Endothelial cell of umbilical vein (primary cell): ENCODE measurements at regions not wholly inside any gene's neighbourhood (a gene's known extent, or its start where the extent isn't known, plus 50 kb on each side); places are given as distances from the start of the nearest gene placed in this dataset.

Experiments
- BruUV-seq: library from RNA; stranded (reverse); fragments of 400-500 nt; replicated peaks from 2 replicates; lab custom pipeline; 2021; lab: Mats Ljungman, UMichigan
- CTCF ChIA-PET: fragments of 300-600, 350-600 bp; sonication (Branson Sonifier 250); formaldehyde crosslinking; loops from one replicate; lab custom pipeline; 2021; ENCODE audit warnings: antibody characterized with exemption, inconsistent platforms; lab: Charles Lee
- POLR2A ChIA-PET: fragments of 300-600, 350-600 bp; sonication (Branson Sonifier 250); formaldehyde crosslinking; loops from one replicate; lab custom pipeline; 2021; ENCODE audit warnings: antibody characterized with exemption, inconsistent platforms; lab: Charles Lee
- DNase-seq: peaks from one replicate; pipeline ENCODE4 v3.0.0-alpha.2; 2011; ENCODE audit warnings: low read depth, low spot score
- FAIRE-seq: peaks from 2 replicates; lab custom pipeline; 2011; peaks lifted over from hg19 to GRCh38; lab: Jason Lieb, UNC
- H2AFZ ChIP-seq: 2 replicates; pipeline ENCODE4 v1.6.0; 2012; ENCODE audit warnings: low read depth, low read length, control low read depth, inconsistent platforms
- H3K27ac ChIP-seq: 2 replicates; pipeline ENCODE4 v1.5.1; 2011; ENCODE audit warnings: low read depth, mild to moderate bottlenecking, control low read depth, low read length, moderate library complexity; ENCODE audit not compliant: insufficient read depth
- H3K27me3 ChIP-seq, 2 experiments: 2 replicates each; pipeline versions ENCODE4 v1.6.0 to v1.6.1; 2011; ENCODE audit warnings: low read length in 2 of 2, mixed read lengths in 1 of 2; ENCODE audit not compliant: control insufficient read depth in 2 of 2, insufficient read depth in 2 of 2
- H3K36me3 ChIP-seq, 2 experiments: 2 replicates in 1 of 2; 3 replicates in 1 of 2; pipeline ENCODE4 v1.5.1; 2011; ENCODE audit warnings: low read length in 2 of 2, mild to moderate bottlenecking in 1 of 2, moderate library complexity in 1 of 2; ENCODE audit not compliant: control insufficient read depth in 2 of 2, insufficient read depth in 2 of 2; ENCODE audit errors: extremely low read depth in 1 of 2
- H3K4me1 ChIP-seq: 3 replicates; pipeline ENCODE4 v1.5.1; 2011; ENCODE audit warnings: mild to moderate bottlenecking, low read length; ENCODE audit not compliant: control insufficient read depth, insufficient read depth; ENCODE audit errors: extremely low read depth
- H3K4me2 ChIP-seq: 2 replicates; pipeline ENCODE4 v1.6.1; 2011; ENCODE audit warnings: low read length, control low read depth, mixed read lengths; ENCODE audit not compliant: insufficient read depth
- H3K4me3 ChIP-seq, 3 experiments: fragments of 200-600 bp in 1 of 3; sonication (generic), shearing (Covaris generic) in 1 of 3; replicated peaks in 1 of 3; 2 replicates each; pipeline ENCODE4 v1.5.1; 2011 to 2016; ENCODE audit warnings: control low read depth in 3 of 3, low read length in 3 of 3, mild to moderate bottlenecking in 2 of 3, inconsistent platforms in 1 of 3, low read depth in 1 of 3, moderate library complexity in 1 of 3; ENCODE audit not compliant: insufficient read depth in 1 of 3
- H3K79me2 ChIP-seq: 2 replicates; pipeline ENCODE4 v1.6.0; 2012; ENCODE audit warnings: low read length, inconsistent platforms; ENCODE audit not compliant: control insufficient read depth, insufficient read depth
- H3K9ac ChIP-seq: replicated peaks from 2 replicates; pipeline ENCODE3; 2011; ENCODE audit warnings: low read length, control low read depth; ENCODE audit not compliant: insufficient read depth; ENCODE audit errors: extremely low read depth
- H3K9me1 ChIP-seq: replicated peaks from 3 replicates; pipeline ENCODE4 v1.6.0; 2011; ENCODE audit warnings: mild to moderate bottlenecking, low read length; ENCODE audit not compliant: control insufficient read depth, insufficient read depth; ENCODE audit errors: extremely low read depth
- H3K9me3 ChIP-seq: replicated peaks from 2 replicates; pipeline ENCODE4 v1.5.1; 2012; ENCODE audit warnings: low read length, inconsistent platforms; ENCODE audit not compliant: control insufficient read depth, insufficient read depth
- H4K20me1 ChIP-seq: replicated peaks from 2 replicates; pipeline ENCODE3; 2011; ENCODE audit warnings: mild to moderate bottlenecking, low read length; ENCODE audit not compliant: control insufficient read depth, insufficient read depth; ENCODE audit errors: extremely low read depth
- CTCF ChIP-seq, 2 donors: IDR thresholded peaks; 1 replicate in 1 of 2; 2 replicates in 1 of 2; pipeline ENCODE4 v1.5.1; 2011; ENCODE audit warnings: low read length in 2 of 2, mild to moderate bottlenecking in 2 of 2, moderate library complexity in 2 of 2, control low read depth in 1 of 2, inconsistent platforms in 1 of 2, low read depth in 1 of 2; ENCODE audit not compliant: insufficient read depth in 1 of 2; ENCODE audit errors: extremely low read depth in 1 of 2
- EZH2 ChIP-seq: IDR thresholded peaks from 2 replicates; pipeline ENCODE4 v1.6.1; 2012; ENCODE audit warnings: borderline replicate concordance, low read depth, mild to moderate bottlenecking, moderate library complexity, low read length, inconsistent platforms; ENCODE audit not compliant: severe bottlenecking
- FOS ChIP-seq: IDR thresholded peaks from 2 replicates; pipeline ENCODE4 v1.6.1; 2011; ENCODE audit warnings: mild to moderate bottlenecking, low read length, moderate library complexity, borderline replicate concordance; ENCODE audit not compliant: insufficient read depth
- GATA2 ChIP-seq: IDR thresholded peaks from 2 replicates; pipeline ENCODE4 v1.7.0; 2011; ENCODE audit warnings: low read depth, mild to moderate bottlenecking, moderate library complexity, mixed read lengths, low read length; ENCODE audit not compliant: insufficient read length, insufficient read depth
- JUN ChIP-seq: IDR thresholded peaks from 2 replicates; pipeline ENCODE4 v1.6.1; 2011; ENCODE audit warnings: borderline replicate concordance, low read depth; ENCODE audit not compliant: insufficient read length, insufficient read depth
- MAX ChIP-seq: IDR thresholded peaks from 2 replicates; pipeline ENCODE4 v1.6.1; 2011; ENCODE audit not compliant: insufficient read depth, insufficient read length
- MYC ChIP-seq: IDR thresholded peaks from one replicate; pipeline ENCODE4 v1.6.1; 2011; ENCODE audit warnings: mild to moderate bottlenecking, low read depth, low read length
- POLR2A ChIP-seq: IDR thresholded peaks from 2 replicates; pipeline ENCODE4 v1.6.1; 2012; ENCODE audit warnings: low read depth, mild to moderate bottlenecking, control low read depth, low read length
- POLR2AphosphoS5 ChIP-seq: IDR thresholded peaks from 2 replicates; pipeline ENCODE4 v1.6.1; 2012; ENCODE audit warnings: low read depth, mild to moderate bottlenecking, control low read depth, low read length, moderate library complexity; ENCODE audit not compliant: insufficient read depth
- dilution Hi-C: fragments of 300-500 bp; cut with MboI; formaldehyde crosslinking; loops from one replicate; pipeline ENCODE4 v1.15.0; 2019; ENCODE audit warnings: low sequenced_read_pairs; ENCODE audit not compliant: extremely low pct_ligation_motif_present
- intact Hi-C: fragments of 100-400 bp; cut with micrococcal nuclease; formaldehyde crosslinking; loops from one replicate; pipeline ENCODE4 v1.10.0; 2022

GRCh38 chr10:130719448-130719752 lies 583.2 kb downstream of the GLRX3 start:
- no peaks in the 10 kb centered on the region for H3K36me3 ChIP-seq
- peaks cover 4% of the 10 kb centered on the region for H3K9me3 ChIP-seq
- FAIRE-seq (no peak), DNase-seq (no peak)
- no peaks in the 10 kb centered on the region for H4K20me1 ChIP-seq
- intact Hi-C loops = no loop called here
- no peak overlapping the region for H3K27ac ChIP-seq
- no peak overlapping the region for H3K4me3 ChIP-seq
- TF ChIP-seq CTCF (IDR thresholded peaks at IDR 0.05; ENCODE audit: extremely low read depth in 1 of 2, insufficient read depth in 1 of 2, low read depth in 1 of 2, low read length in 2 of 2) = no peak
- H3K79me2 ChIP-seq = no peaks in the 10 kb centered on the region
- H3K27me3 ChIP-seq = no peaks in the 10 kb centered on the region
- no TSS peak for BruUV-seq
- POLR2A ChIA-PET = no interaction called here
- no peaks in the 10 kb centered on the region for H3K9me1 ChIP-seq
- H3K9ac ChIP-seq = no peak overlapping the region
- H3K4me2 ChIP-seq = no peak overlapping the region
- CTCF ChIA-PET = no interaction called here
- no peaks in the 10 kb centered on the region for H3K4me1 ChIP-seq
- H2AFZ ChIP-seq = no peak overlapping the region
- dilution Hi-C loops = no loop called here

GRCh38 chr10:130720235-130720634 lies 584.0 kb downstream of the GLRX3 start:
- FAIRE-seq = no peak
- peaks cover 4% of the 10 kb centered on the region for H3K9me3 ChIP-seq
- H3K4me1 ChIP-seq = no peaks in the 10 kb centered on the region
- ChIA-PET CTCF (no interaction called here), POLR2A (no interaction called here)
- dilution Hi-C loops (no loop called here), intact Hi-C loops (no loop called here)
- H2AFZ ChIP-seq = no peak overlapping the region
- no peak overlapping the region for H3K4me2 ChIP-seq
- H3K9ac ChIP-seq = no peak overlapping the region
- H3K27me3 ChIP-seq = no peaks in the 10 kb centered on the region
- no peaks in the 10 kb centered on the region for H3K36me3 ChIP-seq
- DNase-seq = no peak
- no peak overlapping the region for H3K27ac ChIP-seq
- no peaks in the 10 kb centered on the region for H3K9me1 ChIP-seq
- H3K79me2 ChIP-seq = no peaks in the 10 kb centered on the region
- H4K20me1 ChIP-seq = no peaks in the 10 kb centered on the region
- no peak overlapping the region for H3K4me3 ChIP-seq
- BruUV-seq = no TSS peak
- TF ChIP-seq FOS = no peak
- no peak for TF ChIP-seq MYC
- TF ChIP-seq POLR2AphosphoS5 = no peak
- no peak for TF ChIP-seq JUN
- no peak for TF ChIP-seq CTCF (IDR thresholded peaks at IDR 0.05; ENCODE audit: extremely low read depth in 1 of 2, insufficient read depth in 1 of 2, low read depth in 1 of 2, low read length in 2 of 2)
- no peak for TF ChIP-seq GATA2
- TF ChIP-seq POLR2A = no peak
- TF ChIP-seq MAX = no peak
- no peak for TF ChIP-seq EZH2
